ENCODE measurements at regions not wholly inside any gene's neighbourhood (a gene's known extent, or its start where the extent isn't known, plus 50 kb on each side); places are given as distances from the start of the nearest gene placed in this dataset.

DNA sequence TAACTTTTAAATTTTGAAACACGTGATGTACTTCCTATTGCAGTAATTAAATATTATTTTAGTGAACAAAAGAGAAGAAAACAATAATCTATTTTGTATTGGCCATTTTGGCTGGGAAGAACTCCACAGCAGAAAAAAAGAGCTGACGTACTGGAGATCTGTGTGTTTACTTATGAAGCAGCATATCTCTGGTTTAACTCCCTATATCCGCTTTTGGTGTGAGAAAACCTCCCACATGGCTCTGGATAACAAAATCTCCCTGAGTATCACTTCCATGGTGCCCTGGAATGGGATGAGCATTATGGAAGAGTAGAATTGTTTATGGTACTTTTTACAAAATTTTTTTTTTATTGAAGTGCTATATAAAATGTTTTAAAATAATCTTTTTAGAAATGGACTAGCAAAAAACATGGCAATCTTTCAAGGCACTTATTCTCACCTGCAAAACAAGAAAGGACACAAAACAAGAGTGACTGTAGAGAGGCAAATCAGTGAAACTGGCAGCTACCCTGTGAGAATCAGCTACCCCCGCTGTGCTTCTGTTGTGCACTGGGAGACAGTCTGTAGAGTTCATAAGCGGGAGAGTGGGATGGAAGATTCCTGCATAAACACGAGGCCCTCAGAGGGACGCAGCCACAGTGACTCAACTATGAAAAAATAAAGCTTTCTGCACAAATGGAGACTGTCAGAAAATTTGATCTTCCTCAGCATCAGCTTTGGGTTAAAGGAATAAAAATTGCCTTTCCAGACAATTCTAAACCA is 762.2 kb upstream of the HS6ST1 start:
- TF ChIP-seq EZH2 (IDR thresholded peaks at IDR 0.05; ENCODE audit: low read length, unreplicated experiment): no peak
- no peak for TF ChIP-seq CTCF (conservative IDR thresholded peaks at IDR 0.05; ENCODE audit: low read depth, low read length)
- TF ChIP-seq EZH2phosphoT487 (IDR thresholded peaks at IDR 0.05; ENCODE audit: borderline replicate concordance, low read length): no peak
- no peaks in the 10 kb centered on the region for H3K9me3 ChIP-seq (ENCODE audit: low read length)
- no peaks in the 10 kb centered on the region for H3F3A ChIP-seq (ENCODE audit: low read length, unreplicated experiment)
- H3K36me3 ChIP-seq (ENCODE audit: low read depth, low read length): no peaks in the 10 kb centered on the region
- ATAC-seq: no peak
- H4K20me1 ChIP-seq (ENCODE audit: low read length): no peaks in the 10 kb centered on the region
- H3K4me1 ChIP-seq (ENCODE audit: insufficient read depth, low read length): no peaks in the 10 kb centered on the region
- no peak overlapping the region for H2AFZ ChIP-seq (ENCODE audit: low read length)
- intact Hi-C loops (cut with micrococcal nuclease): no loop called here
- BruUV-seq (replicated peaks): no TSS peak
- no peaks in the 10 kb centered on the region for H3K27me3 ChIP-seq (ENCODE audit: low read length)
- H3K9ac ChIP-seq (ENCODE audit: low read length): no peak overlapping the region
- H3K4me3 ChIP-seq (ENCODE audit: low read length): no peak overlapping the region
- no peak for DNase-seq
- POLR2A ChIA-PET (ENCODE audit: unreplicated experiment): no interaction called here
- no peak overlapping the region for H3K4me2 ChIP-seq (ENCODE audit: low read length)
- CTCF ChIA-PET: no interaction called here
- H3K27ac ChIP-seq (ENCODE audit: low read length): no peak overlapping the region
- no peaks in the 10 kb centered on the region for H3K79me2 ChIP-seq (ENCODE audit: low read length)
- no peaks in the 10 kb centered on the region for H3K9me2 ChIP-seq (replicated peaks; ENCODE audit: low read length)

DNA sequence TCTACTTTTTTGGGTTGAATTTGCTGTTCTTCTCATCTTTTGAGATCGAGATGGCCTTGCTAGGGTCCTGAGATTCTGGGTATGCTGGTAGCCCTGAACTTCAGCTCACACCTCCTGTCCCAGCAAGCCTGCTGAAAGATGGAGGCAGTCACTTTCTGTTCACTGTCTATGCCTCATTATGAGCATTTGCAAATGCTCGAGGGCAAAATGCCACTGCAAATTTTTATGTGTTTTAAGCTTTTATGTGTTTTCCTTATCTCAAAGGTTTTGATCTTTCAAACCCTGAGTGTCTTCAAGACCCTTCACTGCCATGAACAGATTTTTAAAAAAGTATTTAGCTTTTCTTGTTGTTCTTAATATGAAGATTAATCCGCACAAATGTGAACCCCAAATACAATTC is 766.7 kb upstream of the HS6ST1 start:
- DNase-seq (no peak), ATAC-seq (no peak)
- CTCF ChIA-PET: no interaction called here
- TF ChIP-seq EZH2 (IDR thresholded peaks at IDR 0.05; ENCODE audit: low read length, unreplicated experiment) (no peak), EZH2phosphoT487 (IDR thresholded peaks at IDR 0.05; ENCODE audit: borderline replicate concordance, low read length) (no peak), CTCF (conservative IDR thresholded peaks at IDR 0.05; ENCODE audit: low read depth, low read length) (no peak)
- no peak overlapping the region for H3K27ac ChIP-seq (ENCODE audit: low read length)
- H3K27me3 ChIP-seq (ENCODE audit: low read length): no peaks in the 10 kb centered on the region
- H3K9ac ChIP-seq (ENCODE audit: low read length): no peak overlapping the region
- no peaks in the 10 kb centered on the region for H3K9me3 ChIP-seq (ENCODE audit: low read length)
- H3K4me2 ChIP-seq (ENCODE audit: low read length): no peak overlapping the region
- H3K4me3 ChIP-seq (ENCODE audit: low read length): no peak overlapping the region
- no peaks in the 10 kb centered on the region for H4K20me1 ChIP-seq (ENCODE audit: low read length)
- H3F3A ChIP-seq (ENCODE audit: low read length, unreplicated experiment): no peaks in the 10 kb centered on the region
- H3K9me2 ChIP-seq (replicated peaks; ENCODE audit: low read length): no peaks in the 10 kb centered on the region
- intact Hi-C loops (cut with micrococcal nuclease): no loop called here
- POLR2A ChIA-PET (ENCODE audit: unreplicated experiment): no interaction called here
- no peaks in the 10 kb centered on the region for H3K79me2 ChIP-seq (ENCODE audit: low read length)
- H3K36me3 ChIP-seq (ENCODE audit: low read depth, low read length): no peaks in the 10 kb centered on the region
- BruUV-seq (replicated peaks): no TSS peak
- no peak overlapping the region for H2AFZ ChIP-seq (ENCODE audit: low read length)
- no peaks in the 10 kb centered on the region for H3K4me1 ChIP-seq (ENCODE audit: insufficient read depth, low read length)

DNA sequence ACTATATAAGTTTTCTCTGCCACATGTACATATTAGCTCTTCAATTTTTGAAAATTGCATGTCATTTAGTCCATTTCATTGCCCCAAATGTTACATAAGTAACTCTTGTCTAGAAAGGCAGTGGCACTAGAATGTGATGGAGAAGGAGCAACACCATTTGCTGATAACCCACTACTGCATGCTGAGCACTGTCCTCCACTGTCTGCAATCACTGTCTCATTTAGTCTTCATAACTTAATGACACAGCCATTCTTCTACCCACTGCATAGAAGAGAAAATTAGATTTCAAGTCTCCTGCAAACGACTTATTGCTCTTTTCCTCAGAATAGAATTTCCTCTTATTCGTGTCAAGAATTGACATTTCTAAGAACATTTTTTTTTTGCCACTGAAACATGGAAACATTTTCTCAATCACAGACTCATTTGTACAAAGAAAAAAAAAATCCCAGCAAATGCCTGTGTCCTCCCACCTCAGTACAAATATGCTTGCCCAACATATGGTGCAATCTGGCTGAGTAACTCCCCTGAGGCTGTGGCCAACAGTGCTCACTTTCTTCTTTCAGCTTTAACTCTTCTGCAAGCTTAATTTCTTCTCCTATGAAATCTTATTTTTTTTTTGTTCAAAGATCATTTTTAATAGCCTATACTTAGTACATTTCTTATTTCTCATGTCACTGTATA is 768.6 kb upstream of the HS6ST1 start:
- Histone ChIP-seq H3K9ac (ENCODE audit: low read length) (no peak overlapping the region), H3K27me3 (ENCODE audit: low read length) (no peaks in the 10 kb centered on the region), H3K27ac (ENCODE audit: low read length) (no peak overlapping the region), H2AFZ (ENCODE audit: low read length) (no peak overlapping the region), H3K79me2 (ENCODE audit: low read length) (no peaks in the 10 kb centered on the region), H3K4me2 (ENCODE audit: low read length) (no peak overlapping the region), H3K9me2 (replicated peaks; ENCODE audit: low read length) (no peaks in the 10 kb centered on the region), H3K36me3 (ENCODE audit: low read depth, low read length) (no peaks in the 10 kb centered on the region), H3K4me3 (ENCODE audit: low read length) (no peak overlapping the region), H3F3A (ENCODE audit: low read length, unreplicated experiment) (no peaks in the 10 kb centered on the region), H3K4me1 (ENCODE audit: insufficient read depth, low read length) (no peaks in the 10 kb centered on the region), H4K20me1 (ENCODE audit: low read length) (no peaks in the 10 kb centered on the region), H3K9me3 (ENCODE audit: low read length) (no peaks in the 10 kb centered on the region)
- BruUV-seq (replicated peaks): no TSS peak
- DNase-seq: no peak
- ChIA-PET CTCF (no interaction called here), POLR2A (ENCODE audit: unreplicated experiment) (no interaction called here)
- ATAC-seq: no peak
- no peak for TF ChIP-seq CTCF (conservative IDR thresholded peaks at IDR 0.05; ENCODE audit: low read depth, low read length)
- TF ChIP-seq EZH2 (IDR thresholded peaks at IDR 0.05; ENCODE audit: low read length, unreplicated experiment): no peak
- no peak for TF ChIP-seq EZH2phosphoT487 (IDR thresholded peaks at IDR 0.05; ENCODE audit: borderline replicate concordance, low read length)
- intact Hi-C loops (cut with micrococcal nuclease): no loop called here
